Fibroblast of skin of back (primary cell): ENCODE measurements at regions not wholly inside any gene's neighbourhood (a gene's known extent, or its start where the extent isn't known, plus 50 kb on each side); places are given as distances from the start of the nearest gene placed in this dataset.

ENCODE experiments used
- DNase-seq: peaks from one replicate; pipeline ENCODE4 v3.0.0-alpha.2; 2013

DNA sequence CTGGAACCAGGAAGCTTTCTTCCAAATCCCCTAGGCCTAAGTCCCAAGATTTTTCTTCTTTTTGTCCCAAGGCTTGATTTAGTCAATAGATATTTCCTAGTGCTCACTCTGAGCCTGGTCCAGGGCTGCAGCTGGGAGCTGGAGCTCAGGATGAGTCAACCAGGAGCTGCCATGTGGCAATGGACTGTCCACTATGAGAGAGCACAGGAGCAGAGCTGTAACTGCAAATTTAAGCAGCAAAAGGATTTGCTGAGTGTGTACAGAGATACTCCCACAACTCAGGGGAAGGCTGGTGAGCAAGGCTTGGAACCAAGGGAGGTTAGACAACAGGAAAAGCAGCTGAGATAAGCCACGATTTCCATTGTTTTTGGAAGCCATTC lies 92.1 kb upstream of the CXCL12 start:
- peak; percentile 77 for DNase-seq

GRCh38 chr10:44478040-44478439 lies 93.1 kb upstream of the CXCL12 start:
- DNase-seq, result peak; percentile 69

DNA sequence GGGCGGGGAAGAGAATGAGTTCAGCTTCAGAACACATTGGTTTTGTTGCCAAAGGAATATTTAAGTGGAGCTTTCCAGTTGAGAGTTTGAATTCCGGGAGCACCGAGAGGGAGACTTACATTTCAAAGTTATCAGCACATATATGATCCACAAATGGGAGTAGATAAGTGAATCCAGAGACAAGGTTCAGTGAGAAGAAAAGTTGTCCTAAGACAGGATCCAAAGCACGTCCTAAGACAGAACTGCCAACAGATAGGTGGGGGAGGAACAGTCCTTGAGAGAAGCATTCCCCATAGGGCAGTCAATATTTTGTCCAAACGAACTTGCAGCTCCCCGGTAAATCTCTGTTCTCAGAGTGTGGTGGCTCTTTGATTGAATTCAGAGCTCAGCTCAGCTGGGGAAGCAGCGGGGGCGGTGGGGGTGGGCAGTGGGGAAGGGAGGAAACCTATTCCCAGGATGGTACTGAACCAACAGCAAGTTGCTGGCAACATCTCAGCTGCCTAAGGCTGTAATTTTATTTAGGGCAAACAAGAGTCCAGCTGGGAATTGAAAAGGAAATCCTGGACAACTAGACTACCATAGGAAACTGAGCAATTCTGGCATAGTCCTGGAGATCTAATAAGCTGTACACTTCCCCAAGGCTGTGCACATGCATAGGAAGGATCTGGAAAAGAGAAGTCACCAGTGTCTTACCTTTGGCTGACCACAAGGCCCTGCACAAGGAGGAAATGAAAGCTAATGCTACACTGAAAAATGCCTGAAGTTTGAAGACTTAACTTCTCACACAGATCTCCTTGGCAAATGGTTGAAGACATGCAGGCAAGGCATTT lies 94.2 kb upstream of the CXCL12 start:
- DNase-seq, result no peak

- no peak for DNase-seq
Measured at GRCh38 chr10:44492678-44493077, 107.8 kb upstream of the CXCL12 start.

GRCh38 chr10:44498222-44498621 lies 113.3 kb upstream of the CXCL12 start:
- no peak for DNase-seq

GRCh38 chr10:44500451-44500850 lies 115.6 kb upstream of the CXCL12 start:
- DNase-seq, result no peak

DNA sequence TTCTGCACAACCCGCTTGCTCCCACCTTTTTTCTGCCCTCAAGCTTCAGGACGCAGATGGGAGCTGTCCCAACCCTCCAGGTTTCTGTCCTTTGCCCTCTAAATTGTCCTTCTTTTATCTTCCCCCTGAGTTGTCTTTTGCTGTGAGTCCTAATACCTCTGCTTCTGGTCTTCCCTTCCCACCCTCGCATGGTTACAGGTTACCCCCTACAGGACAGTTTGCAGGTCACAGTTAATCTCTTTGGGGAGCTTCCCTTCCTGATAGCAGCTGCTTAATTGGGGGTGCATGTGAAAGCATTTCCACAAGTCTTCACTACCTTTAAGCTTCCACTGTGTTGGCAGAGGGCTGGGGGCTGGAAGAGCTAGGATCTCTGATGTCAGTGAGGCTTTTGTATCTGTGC lies 121.5 kb upstream of the CXCL12 start:
- DNase-seq, result no peak

GRCh38 chr10:44510379-44511115 lies 125.7 kb upstream of the CXCL12 start:
- peak; percentile 59 for DNase-seq

DNA sequence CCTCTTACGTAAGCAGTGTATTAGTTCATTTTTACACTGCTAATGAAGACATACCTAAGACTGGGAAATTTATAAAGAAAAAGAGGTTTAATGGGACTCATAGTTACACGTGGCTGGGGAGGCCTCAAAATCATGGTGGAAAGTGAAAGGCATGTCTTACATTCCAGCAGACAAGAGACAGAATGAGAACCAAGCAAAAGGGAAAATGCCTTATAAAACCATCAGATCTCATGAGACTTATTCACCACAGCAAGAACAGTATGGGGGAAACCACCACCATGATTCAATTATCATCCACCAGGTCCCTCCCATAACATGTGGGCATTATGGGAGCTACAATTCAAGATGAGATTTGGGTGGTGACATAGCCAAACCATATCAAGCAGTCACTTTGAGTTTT lies 126.3 kb upstream of the CXCL12 start:
- peak; percentile 15 for DNase-seq

GRCh38 chr10:44511601-44512000 lies 126.7 kb upstream of the CXCL12 start:
- DNase-seq, result no peak

DNA sequence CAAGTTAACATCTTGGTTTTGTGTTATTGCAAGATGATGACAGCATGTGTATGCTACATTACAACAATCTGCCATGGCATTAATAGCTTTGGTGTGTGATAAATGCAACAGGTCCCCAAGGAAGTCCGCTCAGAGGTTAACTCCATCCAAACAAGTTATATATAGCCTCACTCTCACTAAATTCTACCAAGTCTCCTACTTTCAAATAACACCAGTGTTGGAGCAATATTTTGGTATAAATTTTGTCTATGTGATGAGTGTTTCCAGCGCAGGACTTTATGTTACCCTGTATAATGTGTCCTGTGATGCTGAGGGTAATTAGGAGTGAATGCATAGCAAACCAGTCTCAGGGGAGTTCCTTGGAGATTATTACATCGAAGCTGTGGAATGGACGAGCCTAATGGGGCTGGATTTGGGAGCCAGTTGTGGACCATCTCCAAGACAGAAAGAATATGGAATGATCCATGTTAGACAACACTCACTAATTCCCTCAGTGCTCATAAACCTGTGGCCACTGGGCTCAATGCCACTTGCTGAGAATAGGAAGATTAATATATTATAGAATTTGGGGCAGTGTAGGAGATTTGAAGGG lies 127.6 kb upstream of the CXCL12 start:
- DNase-seq, result peak; percentile 44

GRCh38 chr10:44513591-44513990 lies 128.7 kb upstream of the CXCL12 start:
- peak; percentile 58 for DNase-seq

DNA sequence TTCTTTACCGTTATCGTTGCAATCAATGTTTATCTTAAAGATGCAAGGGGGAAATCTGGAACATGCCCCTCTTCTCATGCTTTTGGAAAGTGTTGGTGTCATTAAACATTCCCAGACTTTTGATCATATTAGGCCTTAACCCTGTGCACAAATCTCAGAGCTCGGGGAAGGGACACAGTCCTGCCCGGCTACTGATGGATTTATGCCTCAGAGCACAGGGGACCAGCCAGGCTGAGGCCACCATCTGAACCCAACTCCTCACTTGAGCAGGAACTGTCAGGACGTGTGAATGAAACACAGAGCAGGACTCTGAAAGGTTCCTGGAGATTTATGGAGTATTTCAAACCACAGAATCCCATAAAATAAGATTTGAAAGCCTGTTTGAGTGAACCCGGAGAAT lies 132.0 kb upstream of the CXCL12 start:
- DNase-seq, result no peak

- DNase-seq, result no peak
Measured at GRCh38 chr10:44517635-44518034, 132.7 kb upstream of the CXCL12 start.

GRCh38 chr10:44519361-44519760 lies 134.5 kb upstream of the CXCL12 start:
- no peak for DNase-seq

DNA sequence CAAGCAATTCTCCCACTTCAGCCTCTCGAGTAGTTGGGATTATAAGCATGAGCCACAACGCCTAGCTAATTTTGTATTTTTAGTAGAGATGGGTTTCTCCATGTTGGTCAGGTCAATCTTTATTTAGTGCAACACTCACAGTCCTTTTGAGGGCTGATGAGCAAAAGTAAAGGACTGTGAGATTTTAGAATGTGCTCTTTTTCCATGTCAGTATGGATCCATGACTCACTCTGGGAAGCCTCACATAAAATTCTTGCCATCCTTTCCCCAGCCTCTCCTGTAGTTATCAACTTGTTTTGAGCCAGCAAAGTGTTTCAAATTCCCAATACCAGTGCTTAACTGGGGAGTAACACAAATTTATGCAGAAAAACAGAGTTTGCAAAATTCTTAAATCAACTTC lies 135.8 kb upstream of the CXCL12 start:
- DNase-seq, result peak; percentile 52

GRCh38 chr10:44539178-44539577 lies 154.3 kb upstream of the CXCL12 start:
- no peak for DNase-seq

GRCh38 chr10:44552726-44553125 lies 167.8 kb upstream of the CXCL12 start:
- DNase-seq, result no peak

DNA sequence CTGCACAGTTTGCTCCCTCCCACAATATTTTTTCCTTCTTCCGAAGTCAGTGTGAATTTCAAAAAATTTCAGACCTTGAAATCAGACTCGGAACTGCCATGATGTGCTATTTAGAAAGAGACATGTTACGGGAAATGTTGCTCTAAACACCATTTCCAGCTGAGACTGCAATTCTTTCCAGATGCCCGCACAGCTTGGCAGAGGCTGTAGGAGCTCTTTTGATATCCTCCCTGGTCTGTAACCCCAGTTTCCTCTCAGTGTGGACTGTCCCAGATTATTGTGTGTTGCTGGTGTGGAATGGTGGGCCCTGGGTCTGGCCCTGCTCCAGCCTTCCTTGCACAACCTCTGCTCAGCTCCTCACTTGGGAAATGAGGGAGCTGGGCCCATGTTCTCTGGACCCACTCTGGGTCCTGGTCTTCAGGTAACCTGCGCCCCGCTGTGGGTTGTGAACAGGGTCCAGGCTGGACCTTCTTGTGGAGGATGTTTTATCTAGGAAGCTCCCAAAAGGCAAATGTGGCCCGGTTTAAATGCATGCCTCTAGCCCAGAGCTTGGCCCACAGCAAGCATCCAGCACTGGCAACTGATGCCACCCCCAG lies 172.8 kb upstream of the CXCL12 start:
- DNase-seq, result no peak

- peak; percentile 19 for DNase-seq
Measured at GRCh38 chr10:44558521-44558920, 173.6 kb upstream of the CXCL12 start.

- no peak for DNase-seq
Measured at GRCh38 chr10:44564361-44564760, 179.5 kb upstream of the CXCL12 start.

- no peak for DNase-seq
Measured at GRCh38 chr10:44564790-44565189, 179.9 kb upstream of the CXCL12 start.

DNA sequence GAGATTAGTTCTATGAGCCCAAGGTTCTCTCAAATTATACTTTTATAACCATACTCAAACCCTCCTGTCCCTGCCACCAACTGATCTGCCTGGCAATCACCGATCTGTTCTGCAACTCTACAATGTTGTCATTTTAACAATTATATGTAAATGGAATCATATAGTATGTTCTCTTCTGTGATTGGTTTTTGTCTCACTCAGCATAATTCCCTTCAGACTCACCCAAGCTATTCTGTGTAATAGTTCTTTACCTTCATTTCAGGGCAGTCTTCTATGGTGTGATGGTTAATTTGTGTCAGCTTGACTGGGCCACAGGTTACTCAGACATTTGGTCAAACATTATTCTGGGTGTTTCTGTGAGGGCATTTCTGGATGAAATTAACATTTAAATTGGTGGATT lies 181.9 kb upstream of the CXCL12 start:
- no peak for DNase-seq
